SU-DHL-6 (cell line): ENCODE measurements at regions not wholly inside any gene's neighbourhood (a gene's known extent, or its start where the extent isn't known, plus 50 kb on each side); places are given as distances from the start of the nearest gene placed in this dataset.

Source experiments
- EZH2phosphoT487 ChIP-seq: fragments of 200-600 bp; sonication (generic), shearing (Covaris generic); conservative IDR thresholded peaks from 2 replicates; pipeline ENCODE4 v1.6.1; 2018; ENCODE audit warnings: mild to moderate bottlenecking, antibody characterized with exemption, low read length, moderate library complexity, mixed read lengths
- TF ChIP-seq, protein P1 (sequence below): fragments of 200-600 bp; sonication (generic); IDR thresholded peaks from one replicate; pipeline ENCODE4 v1.5.1; 2017; ENCODE audit warnings: antibody characterized with exemption, mild to moderate bottlenecking, low read length, moderate library complexity; ENCODE audit not compliant: insufficient read depth, poor library complexity, severe bottlenecking

DNA sequence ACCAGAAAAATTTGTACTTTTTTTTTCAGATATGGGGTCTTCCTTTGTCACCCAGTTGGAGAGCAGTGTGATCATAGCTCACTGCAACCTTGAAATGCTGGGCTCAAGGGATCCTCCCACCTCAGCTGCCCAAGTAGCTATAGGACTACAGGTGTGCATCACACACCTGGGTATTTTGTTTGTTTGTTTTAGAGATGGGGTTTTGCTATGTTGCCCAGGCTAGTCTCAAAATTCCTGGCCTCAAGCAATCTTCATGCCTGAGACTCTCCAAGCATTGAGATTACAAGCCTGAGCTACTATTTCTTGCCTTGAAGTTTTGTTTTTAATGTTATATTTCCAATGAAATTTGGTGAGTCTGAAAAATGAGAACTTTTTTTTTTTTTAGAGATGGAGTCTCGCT lies 847.8 kb downstream of the TRIML1 start:
- TF ChIP-seq, protein P1, sequence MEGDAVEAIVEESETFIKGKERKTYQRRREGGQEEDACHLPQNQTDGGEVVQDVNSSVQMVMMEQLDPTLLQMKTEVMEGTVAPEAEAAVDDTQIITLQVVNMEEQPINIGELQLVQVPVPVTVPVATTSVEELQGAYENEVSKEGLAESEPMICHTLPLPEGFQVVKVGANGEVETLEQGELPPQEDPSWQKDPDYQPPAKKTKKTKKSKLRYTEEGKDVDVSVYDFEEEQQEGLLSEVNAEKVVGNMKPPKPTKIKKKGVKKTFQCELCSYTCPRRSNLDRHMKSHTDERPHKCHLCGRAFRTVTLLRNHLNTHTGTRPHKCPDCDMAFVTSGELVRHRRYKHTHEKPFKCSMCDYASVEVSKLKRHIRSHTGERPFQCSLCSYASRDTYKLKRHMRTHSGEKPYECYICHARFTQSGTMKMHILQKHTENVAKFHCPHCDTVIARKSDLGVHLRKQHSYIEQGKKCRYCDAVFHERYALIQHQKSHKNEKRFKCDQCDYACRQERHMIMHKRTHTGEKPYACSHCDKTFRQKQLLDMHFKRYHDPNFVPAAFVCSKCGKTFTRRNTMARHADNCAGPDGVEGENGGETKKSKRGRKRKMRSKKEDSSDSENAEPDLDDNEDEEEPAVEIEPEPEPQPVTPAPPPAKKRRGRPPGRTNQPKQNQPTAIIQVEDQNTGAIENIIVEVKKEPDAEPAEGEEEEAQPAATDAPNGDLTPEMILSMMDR: no peak
- no peak for TF ChIP-seq EZH2phosphoT487
